NCI-H146 treated with DMSO at 0.1 percent for 48 hours (cell line): ENCODE measurements at regions not wholly inside any gene's neighbourhood (a gene's known extent, or its start where the extent isn't known, plus 50 kb on each side); places are given as distances from the start of the nearest gene placed in this dataset.
"Not testable (repeated sequence)": the region's sequence is repeated elsewhere in the genome, so short reads cannot be mapped to it uniquely, and the experiment has no call there.

Experiments
- DNase-seq: peaks from one replicate; lab custom pipeline; 2025; ENCODE audit not compliant: unreplicated experiment; lab: John Stamatoyannopoulos, UW

DNA sequence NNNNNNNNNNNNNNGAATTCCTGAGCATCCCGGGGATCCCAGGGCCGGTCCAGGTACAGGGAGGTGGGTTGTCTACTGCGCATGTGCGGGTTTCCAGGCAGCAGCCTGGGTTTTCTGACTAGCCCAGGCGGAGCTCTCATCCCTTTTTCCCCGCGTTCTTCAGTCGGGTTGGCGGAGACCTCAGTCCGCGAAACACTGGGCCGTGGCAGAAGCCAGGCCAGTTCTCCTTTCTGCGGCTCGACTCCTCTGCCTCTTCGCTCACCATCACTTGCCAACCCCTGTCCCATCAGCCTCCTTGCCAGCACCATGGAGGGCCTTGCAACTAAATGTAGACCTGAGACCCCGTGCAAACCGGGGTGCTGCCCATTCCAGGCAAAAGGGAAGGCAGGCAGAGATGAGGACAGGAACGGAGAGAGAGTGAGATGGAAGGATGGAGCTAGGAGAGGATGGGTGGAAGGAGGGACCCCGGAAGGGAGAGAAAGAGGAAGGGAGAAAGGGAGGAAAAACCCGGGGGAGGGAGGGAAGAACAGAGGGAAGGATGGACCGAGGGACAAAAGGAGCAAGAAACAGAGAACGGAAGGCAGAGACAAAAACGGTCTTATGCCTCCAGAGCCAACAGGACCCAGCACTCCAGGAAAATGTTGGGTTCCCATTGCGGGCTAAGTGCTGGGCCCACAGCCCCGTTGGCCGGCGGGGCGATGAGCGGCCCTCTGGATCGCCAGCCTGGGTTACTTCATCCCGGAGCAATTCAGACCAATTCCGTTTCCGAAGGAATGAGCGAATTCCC is 445.4 kb upstream of the DEFB115 start:
- peak; percentile 29 for DNase-seq

DNA sequence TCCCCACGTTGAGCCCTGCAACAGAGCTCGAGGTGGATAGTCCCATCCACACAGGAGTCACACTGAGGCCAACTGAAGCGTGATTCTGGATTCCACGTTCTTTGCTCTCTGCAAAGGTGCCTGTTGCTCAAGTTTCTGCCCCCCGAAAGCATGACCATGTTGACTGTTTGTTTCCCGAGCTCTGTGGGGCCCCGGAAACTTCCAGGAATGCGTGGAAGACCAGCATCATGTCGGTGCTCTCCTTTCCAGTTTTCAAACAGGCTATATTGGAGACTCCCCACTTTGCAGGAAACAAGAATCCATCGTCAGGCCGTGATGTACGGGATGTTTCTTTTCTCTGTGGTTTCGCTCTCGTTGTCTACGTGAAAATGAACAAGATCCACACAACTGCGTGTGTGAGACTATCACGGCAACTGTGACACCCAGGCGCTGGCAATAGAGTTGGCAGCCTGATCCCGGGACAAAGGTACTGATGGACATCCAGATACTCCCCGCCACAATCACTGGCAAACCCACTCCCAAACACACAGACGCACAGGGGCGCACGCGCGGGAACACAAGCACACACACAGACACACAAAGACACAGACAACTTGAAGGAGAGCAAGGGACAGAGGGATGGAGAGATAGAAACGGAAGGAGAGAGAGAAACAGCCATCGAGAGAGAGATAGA is 444.6 kb upstream of the DEFB115 start:
- DNase-seq, result no peak

DNA sequence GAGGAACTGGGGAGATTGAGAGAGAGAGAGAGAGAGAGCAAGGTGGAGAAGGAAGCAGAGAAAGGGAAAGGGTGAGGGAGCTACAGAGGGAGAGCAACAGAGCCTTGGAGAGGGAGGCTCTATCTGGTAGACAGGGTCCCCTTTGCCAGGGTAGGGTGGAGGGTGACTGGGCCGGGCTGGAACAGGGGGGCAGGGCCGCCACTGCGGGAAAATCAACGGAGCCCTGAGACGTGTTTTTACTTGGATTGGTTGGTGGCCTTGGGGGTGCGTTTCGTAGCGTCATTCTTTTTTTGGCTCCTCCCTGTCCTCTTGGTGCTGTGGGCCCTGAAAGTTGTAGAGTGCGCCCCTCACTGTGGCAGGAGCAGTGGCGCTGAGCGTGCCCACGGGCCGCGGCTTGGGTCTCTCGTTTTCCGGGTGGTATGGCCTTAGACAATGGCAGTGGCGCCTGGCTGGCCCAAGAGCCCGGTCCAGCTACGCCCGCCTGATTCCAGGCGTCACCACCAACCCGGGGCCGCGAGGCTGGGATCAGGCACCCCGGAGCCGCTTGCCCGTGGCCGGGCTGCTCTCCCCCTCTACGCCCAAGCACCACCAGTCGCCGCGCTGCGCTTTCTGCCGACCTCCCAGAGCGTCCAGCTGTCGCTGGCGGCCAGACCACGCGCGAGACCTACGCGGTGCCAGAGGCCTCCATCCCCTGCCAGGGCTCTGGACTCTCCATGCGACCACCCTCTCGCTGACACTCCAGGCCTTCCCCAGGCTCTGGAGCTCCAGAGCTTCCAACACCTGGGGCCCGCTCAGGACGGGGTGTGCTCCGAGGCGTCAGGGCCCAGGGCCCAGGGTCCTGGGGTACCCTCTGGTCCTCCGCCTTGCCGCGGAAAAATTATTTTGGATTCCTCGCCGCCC is 443.8 kb upstream of the DEFB115 start:
- not testable (repeated sequence) for DNase-seq

DNA sequence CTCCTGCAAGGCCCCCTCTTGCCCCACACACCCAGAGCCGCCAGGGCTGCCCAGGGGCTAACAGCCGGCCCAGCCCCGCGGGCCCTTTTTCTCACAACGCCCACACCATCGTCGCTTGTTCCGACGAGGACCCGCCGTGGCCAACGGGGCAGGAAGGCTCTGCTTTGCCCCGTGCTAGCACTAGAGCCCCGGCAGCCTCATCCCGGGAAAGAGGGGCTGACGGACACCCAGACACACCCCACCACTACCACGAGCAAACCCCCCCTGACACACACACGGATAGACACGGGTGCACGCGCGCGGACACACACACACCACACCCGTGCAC is 443.2 kb upstream of the DEFB115 start:
- not testable (repeated sequence) for DNase-seq

DNA sequence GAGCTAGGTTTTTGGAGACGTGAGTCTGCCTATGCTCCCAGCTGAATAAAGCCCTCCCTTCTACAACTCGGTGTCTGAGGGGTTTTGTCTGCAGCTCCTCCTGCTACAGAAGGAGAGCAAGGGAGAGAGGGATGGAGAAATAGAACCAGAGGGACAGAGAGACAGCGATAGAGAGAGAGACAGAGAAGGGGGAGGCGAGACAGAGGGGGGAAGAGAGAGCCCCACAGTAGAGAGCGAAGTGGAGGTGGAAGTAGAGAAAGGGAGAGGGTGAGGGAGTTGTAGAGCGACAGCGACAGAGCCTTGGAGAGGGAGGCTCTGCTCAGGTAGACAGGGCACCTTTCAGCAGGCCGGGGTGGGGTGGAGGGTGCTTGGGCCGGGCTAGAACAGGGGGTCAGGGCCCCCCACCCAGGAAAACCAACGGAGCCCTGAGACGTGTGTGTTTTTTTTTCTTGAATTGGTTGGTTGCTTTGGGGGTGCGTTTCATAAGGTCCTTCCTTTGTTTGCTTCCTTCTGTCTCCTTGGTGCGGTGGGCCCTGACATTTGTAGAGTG is 442.4 kb upstream of the DEFB115 start:
- DNase-seq, result not testable (repeated sequence)

DNA sequence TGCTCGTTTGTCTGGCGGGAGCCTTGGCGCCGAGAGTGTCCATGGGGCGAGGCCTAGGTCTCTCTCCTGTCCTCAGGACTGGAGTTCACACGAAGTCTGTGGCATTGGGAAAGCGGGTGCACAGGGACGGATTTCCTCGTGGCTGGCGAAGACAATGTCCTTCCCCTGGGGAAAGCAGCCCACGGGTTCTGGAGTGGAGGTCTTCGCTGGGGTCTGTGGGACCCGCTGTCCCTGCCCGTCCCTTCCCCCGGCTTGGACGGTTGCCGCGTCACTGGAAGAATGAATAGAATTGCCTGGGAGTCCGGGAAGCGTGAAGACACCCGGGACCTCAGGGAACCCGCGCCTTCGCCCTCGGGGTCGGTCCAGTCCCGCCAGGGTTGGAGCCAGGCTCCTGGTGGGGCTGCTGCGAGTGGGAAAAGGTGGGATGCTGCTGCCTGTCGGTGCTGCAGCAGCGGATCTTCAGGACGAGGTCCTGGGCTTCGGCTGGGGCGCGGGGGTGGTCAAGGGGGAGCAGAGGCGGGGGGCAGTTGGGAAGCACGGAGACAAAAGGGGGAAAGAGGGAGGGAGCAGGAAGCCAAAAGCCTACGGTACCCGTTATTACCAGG is 441.8 kb upstream of the DEFB115 start:
- no peak for DNase-seq

DNA sequence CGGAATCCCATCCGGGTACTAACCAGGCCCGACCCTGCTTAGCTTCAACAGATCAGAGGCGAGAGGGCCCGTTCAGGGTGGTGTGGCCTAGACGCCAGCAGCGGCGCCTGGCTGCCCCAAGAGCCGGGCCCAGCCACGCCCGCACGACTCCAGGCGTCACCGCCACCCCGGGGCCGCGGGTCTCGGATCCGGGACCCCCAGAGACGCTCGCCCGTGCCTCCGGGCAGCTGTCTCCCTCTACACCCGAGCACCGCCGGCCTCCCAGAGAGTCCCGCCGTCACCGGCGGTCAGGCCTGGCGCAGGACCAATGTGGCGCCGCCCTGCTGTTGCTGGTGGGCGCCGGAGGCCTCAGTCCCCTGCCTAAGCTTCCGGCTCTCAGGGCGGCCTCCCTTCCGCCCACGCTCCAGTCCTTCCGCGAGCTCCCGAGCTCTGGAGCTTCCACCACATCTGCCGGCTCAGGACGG is 441.2 kb upstream of the DEFB115 start:
- peak; percentile 4 for DNase-seq

DNA sequence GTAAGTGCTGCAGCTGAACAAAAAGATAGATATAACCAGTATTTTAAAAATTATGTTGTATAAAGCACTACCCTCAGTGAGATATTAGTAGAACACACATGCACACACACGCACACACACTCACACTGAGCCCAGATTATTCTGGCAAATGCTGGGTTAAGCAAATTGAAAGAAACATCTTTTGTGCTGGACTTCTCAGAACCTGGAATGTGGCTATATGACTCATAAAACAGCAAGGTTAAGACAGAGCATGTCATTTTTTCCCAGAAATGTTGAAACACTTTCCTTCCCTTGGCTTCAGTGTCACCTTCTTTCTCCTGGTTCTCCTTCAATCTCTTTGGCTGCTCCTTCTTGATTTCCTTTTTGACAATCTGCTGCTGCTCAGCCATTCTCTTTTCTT is 435.8 kb upstream of the DEFB115 start:
- not testable (repeated sequence) for DNase-seq

DNA sequence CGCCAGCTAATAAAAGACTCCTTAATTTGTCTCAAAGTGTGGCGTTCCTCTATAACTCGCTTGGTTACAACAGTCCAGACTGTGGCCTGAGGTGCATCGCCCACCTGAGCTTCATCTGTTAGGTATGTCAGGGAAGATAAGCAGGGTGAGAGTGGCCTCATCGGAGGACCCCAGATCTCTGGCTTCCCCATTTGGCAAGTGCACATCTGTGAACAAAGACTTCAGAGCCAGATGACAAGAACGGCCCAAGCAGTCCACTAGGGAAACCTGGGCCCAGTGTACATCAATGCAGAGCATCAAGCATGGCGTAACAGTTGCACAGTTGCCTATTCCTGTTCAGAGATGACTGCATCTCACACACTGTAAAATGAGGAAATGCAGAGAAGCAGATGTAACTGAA is 432.8 kb upstream of the DEFB115 start:
- not testable (repeated sequence) for DNase-seq

DNA sequence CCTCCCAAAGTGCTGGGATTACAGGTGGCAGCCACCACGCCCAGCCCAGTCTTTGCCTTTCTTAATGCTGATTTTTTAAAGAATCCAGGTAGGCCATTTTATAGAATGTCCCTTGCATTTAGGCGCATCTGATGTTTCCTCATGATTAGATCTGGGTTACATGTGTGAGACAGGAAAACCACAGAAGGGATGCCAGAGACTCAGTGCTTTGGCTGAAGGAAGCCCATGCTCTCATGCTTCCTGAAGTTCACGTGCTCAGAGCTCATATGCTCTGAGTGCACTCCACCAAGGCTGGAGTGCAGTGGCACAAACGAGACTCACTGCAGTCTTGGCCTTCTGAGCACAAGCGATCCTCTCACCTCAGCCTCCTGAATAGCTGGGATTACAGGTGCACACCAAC is 411.5 kb upstream of the DEFB115 start:
- DNase-seq, result not testable (repeated sequence)

DNA sequence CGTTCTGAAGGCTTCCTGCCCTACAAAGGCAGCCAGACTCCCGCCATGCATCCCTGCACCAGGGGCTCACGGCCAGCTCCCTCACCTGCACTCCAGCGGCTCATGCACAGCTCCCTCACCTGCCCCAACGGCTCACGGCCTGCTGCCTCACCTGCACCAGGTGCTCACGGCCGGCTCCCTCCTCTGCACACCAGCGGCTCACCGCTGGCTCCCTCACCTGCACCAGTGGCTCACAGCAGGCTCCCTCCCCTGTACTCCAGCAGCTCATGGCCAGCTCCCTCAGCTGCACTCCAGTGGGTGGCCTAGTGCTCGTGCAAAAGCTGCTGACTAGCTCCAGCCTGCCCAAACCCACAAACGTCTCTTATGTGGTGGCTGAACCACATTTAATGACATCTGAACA is 389.2 kb upstream of the DEFB115 start:
- not testable (repeated sequence) for DNase-seq

DNA sequence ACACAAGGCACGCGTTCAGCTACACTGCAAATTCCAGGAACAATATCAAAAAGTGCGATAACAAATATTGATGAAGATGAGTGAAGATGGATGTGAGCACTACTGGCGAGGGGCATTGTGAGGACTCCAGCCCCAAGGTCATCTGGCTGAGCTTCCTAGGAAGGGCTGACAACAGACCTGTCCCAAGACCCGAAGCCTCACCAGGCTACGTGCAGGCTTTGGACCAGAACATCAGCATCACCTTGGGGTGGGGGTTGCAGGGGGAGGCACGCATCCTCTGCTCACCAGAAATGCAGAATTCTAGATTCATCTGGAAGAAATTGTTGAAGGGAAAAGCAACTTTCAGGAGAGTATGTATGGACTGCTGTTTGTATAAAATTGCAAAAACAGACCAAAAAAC is 386.3 kb upstream of the DEFB115 start:
- DNase-seq, result not testable (repeated sequence)

DNA sequence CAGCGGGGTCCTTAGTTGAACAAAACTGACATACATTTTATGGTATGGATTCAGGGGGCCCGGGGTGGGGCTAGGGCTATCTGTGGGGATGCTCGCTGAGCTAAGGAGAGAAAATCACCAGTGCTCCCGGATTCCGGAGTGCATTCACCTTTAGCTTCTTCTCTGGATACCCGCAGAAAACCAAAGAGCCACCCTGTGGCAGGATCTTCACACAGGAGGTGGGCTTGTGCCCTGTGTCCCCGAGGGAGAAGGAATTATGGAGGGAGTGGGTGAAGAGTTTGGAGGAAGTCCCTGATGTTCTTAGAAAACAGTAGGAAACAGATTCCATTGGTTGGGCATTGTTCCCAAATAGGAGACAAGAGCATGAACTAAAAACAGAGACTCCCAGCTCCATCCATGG is 385.2 kb upstream of the DEFB115 start:
- not testable (repeated sequence) for DNase-seq

DNA sequence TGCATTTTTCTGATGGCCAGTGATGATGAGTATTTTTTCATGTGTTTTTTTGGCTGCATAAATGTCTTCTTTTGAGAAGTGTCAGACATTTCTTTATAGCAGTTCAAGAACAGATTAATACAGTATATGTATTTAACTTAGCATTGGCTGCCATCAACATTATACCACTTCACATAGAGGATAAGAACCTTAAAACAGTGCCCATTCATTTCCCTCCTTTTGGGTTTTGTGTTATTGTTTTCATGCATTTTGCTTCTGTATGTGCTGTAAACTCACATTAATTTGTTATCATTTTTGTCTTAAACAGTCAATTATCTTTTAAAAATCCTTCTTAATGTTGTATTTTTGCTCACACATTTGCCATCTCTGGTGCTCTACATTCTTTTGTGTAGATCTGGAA is 381.6 kb upstream of the DEFB115 start:
- DNase-seq, result not testable (repeated sequence)

DNA sequence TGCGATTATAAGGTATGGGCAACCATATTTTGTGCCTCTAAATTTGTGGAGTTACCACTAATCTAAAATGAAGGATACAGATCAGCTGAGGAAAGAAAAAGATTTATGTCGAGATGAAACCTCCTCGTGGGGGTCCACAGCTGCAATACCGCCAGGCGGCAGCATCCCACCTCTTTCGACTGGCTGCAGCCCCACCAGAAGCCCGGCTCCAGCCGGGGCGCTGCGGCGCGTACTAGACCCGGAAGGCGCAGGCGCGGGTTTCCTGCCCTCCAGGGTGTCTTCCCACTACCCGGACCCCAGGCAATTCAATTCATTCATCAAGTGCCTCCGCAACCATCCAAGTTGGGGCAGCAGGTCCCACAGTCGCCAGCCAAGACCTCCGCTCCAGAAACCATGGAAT is 366.1 kb upstream of the DEFB115 start:
- not testable (repeated sequence) for DNase-seq

DNA sequence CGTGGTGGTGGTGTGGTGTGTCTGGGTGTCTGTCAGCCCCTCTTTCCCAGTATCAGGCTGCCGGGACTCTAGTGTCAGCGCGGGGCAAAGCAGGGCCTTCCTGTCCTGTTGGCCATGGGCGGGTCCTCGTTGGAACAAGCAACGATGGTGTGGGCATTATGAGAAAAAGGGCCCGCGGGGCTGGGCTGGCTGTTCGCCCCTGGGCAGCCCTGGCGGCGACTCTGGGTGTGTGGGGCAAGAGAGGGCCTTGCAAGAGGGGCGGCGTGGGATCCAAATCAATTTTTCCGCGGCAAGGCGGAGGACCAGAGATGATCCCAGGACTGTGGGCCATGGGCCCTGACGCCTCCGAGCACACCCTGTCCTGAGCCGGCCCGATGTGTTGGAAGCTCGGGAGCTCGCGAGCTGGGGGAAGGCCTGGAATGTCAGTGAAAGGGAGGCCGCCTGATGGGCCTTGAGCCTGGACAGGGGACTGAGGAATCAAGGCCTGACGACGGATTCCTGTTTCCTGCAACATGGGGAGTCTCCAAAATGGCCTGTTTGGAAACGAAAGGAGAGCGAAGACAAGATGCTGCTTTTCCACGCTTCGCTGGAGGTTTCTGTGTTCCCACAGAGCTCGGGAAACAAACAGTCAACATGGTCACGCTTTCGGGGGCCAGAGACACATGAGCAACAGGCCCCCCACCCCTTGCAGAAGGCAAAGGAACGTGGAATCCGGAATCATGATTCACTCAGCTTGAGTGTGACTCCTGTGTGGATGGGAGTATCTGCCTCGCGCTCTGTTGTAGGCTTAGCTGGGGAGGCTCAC is 364.7 kb upstream of the DEFB115 start:
- no peak for DNase-seq

DNA sequence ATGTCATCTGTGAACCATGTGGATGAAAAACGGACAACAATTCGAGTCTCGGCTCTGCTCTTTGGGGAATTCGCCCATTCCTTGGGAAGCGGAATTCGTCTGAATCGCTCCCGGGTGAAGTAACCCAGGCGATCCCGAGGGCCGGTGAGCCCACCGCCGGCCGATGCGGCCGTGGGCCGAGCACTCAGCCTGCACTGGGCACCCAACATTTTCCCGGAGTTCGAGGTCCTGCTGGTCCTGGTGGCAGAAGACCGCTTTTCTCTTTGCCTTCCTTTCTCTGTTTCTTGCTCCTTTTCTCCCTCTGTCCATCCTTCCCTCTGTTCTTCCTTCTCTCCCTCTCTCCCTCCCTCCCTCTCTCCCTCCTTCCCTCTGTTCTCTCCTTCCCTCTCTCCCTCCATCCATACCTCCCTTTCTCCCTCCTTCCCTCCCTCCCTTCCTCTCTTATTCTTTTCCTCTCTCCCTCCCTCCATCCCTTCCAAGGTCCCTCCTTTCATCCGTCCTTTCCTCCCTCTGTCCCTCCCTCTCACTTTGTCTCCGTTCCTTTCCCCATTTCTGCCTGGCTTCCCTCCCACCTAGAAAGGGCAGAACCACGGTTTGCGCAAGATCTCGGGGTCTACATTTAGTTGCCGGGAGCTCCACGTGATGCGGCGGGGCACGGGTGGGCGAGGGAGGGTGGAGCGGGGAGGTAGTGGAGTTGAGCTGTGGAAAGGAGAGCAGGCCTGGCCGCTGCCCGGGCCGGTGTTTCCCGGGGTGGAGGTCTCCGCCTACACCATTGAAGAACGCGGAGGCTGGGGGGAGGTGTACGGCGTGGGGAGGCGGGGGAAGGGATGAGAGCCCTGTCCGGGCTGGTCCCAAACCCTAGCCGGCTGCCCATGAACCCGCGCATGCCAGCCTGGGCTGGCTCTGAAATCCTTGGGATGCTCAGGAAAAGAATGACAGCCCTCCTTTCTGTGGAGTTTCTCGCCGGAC is 363.8 kb upstream of the DEFB115 start:
- DNase-seq, result not testable (repeated sequence)

DNA sequence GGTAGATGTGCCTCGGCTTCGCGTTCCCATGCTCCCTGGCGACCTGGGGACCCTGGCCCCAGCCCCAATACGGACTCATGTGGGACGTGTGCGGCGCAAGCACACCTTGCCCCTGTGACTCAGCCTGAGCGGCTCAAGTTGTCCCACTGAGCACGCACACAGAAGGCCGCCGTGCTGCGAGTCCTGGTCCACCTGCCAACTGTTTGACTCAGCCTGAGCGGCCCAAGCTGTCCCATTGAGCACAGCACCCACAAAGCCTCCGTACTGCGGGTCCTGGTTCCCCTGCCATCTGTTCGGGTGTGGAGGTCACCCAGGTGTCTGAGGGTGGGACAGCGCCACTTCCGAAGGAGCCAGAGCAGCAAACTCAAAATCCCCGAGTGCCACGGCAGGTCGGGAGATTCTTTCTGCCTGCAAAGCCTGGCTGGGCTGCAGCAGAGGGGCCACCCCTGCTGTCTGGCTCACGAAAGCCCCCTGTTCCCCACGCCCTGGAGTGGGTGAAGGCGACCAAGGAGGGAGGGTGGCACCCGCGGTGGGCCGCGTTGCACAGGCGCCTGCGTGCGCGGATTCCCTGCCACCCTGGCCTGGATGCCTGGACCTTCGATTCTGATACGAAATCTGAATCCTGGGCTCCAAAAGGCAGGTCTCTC is 362.6 kb upstream of the DEFB115 start:
- not testable (repeated sequence) for DNase-seq
